ENCODE measurements at regions not wholly inside any gene's neighbourhood (a gene's known extent, or its start where the extent isn't known, plus 50 kb on each side); places are given as distances from the start of the nearest gene placed in this dataset.
A peak's percentile ranks its signal among the peaks of the same experiment; 100 is the strongest.
"Not testable (repeated sequence)": the region's sequence is repeated elsewhere in the genome, so short reads cannot be mapped to it uniquely, and the experiment has no call there.

DNA sequence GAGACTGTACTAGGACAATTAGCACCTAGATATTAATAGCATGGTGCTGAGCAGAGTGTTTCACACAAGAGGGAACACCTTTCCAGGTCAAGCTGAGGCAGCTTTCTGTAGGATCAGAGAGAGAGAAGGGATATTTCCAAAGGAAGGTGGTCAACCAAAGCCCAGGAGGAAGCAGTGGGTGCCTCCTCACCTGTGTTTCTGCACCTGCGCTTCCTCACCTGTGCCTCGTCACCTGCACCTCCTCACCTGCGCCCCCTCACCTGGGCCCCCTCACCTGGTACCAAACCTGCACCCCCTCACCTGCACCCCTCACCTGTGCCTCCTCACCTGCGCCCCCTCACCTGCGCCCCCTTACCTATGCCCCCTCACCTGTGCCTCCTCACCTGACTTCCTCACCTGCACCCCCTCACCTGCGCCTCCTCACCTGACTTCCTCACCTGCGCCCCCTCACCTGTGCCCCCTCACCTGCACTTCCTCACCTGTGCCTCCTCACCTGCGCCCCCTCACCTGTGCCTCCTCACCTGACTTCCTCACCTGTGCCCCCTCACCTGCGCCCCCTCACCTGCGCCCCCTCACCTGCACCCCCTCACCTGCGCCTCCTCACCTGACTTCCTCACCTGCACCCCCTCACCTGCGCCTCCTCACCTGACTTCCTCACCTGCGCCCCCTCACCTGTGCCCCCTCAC, 67.9 kb downstream of the TTLL2 start:
- no peak for DNase-seq

DNA sequence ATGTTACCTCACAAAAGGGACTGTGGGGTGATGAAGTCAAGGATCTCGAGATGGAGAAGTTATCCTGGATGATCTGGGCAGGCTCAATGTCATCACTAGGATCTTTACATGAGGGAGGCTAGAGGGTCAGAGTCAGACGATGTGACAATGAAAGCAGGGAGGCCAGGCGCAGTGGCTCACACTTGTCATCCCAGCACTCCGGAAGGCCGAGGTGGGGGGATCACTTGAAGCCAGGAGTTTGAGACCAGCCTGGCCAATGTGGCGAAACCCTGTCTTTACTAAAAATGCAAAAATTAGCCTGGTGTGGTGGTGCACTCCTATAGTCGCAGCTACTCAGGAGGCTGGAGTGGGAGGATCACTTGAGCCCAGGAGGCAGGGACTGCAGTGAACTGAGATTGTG, 68.8 kb downstream of the TTLL2 start:
- DNase-seq: no peak

DNA sequence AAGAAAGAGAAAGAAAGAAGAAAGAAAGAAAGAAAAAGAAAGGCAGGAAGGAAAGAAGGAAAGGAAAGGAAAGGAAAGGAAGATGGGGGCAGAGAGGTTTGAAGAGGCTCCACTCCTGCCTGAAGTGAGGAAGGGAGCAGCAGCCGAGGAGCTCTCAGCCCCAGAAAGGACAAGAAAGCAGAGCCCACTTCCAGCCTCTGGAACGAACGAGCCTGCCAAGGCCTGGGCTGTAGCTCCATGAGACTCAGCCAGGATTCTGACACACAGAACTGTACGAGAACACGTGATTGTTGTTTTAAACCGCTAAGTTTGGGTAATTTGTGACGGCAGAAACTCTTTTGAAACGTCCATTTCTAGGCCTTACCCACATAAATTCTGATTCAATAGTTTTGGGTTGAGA, 69.5 kb downstream of the TTLL2 start:
- no peak for DNase-seq

- no peak for DNase-seq
Measured at GRCh38 chr6:167394820-167395219, 69.9 kb downstream of the TTLL2 start.

GRCh38 chr6:167396068-167396658, 71.3 kb downstream of the TTLL2 start:
- DNase-seq: no peak

- DNase-seq: no peak
Measured at GRCh38 chr6:167396659-167397490, 72.0 kb downstream of the TTLL2 start.

GRCh38 chr6:167397712-167398111, 72.8 kb downstream of the TTLL2 start:
- DNase-seq: no peak

DNA sequence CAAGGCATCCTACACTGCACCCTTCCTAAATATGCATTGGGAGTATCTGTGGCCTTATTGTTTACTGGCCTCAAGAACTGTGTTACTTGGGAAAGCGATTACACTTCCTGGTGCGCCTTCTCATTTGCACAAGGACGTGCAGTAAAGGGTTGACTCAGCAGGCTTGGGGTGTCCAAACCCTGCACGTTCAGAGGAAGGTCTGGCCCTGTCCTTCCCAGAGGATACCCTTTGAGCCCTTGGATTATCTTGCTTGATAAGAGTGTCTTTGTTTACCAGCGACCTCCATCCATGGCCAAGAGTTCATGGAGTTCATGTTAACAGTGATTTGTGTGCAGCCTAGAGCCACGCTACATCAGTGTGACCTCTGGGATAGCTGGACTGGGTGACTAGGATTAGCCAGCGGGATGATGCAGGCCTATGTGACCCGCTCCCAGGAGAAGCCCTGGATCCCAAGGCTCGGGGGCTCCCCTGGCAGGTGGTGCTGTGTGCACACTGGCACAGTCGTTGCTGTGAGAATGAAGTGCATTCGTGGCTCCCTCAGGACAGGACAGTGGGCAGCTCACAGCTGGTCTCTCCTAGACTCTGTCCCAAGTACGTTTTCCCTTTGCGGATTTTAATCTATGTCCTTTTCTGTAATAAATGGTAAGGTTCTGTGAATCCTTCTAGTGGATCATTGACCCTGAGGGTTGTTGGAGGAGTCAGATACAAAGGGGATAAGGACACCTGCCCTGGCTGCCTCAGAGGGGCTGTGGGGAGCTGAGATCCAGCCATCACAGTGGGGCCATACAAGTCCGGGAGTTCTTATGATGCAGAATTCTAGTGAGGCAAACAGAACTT, 73.5 kb downstream of the TTLL2 start:
- no peak for DNase-seq

DNA sequence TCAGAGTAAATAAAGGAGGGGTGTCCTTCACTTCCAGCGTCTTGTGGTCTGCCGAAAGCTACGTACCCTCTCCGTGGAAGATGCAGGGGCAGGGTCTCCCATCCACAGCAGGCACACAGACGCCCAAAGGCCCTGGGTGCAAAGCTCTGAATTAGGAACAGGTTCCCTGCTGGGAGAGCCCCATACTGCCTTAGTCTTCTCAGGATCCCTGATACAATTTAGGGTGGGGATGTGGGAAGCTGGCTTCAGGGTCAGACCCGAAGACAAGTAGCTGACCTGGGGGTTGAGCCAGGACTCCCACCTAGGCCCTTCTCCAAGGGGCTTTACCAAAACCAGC, 74.1 kb downstream of the TTLL2 start:
- no peak for DNase-seq

DNA sequence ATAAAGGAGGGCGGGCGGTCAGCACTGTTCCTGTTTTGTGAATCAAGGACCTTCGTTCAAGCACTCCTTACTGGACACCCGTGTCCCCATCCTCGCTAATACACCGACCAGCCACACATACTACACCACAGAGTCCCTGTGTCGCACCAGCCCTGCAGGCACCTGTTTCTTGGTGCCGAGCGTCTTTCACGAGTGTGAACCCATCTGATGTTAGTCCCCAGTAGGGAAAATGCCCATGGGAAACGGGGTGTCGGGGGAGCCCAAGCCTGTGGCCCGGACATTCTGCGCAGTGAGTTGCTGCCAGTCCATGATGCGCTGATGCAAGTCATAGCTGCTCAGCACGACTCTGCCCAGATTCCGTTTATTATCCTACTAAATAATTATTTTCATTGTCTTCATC, 74.7 kb downstream of the TTLL2 start:
- no peak for DNase-seq

DNA sequence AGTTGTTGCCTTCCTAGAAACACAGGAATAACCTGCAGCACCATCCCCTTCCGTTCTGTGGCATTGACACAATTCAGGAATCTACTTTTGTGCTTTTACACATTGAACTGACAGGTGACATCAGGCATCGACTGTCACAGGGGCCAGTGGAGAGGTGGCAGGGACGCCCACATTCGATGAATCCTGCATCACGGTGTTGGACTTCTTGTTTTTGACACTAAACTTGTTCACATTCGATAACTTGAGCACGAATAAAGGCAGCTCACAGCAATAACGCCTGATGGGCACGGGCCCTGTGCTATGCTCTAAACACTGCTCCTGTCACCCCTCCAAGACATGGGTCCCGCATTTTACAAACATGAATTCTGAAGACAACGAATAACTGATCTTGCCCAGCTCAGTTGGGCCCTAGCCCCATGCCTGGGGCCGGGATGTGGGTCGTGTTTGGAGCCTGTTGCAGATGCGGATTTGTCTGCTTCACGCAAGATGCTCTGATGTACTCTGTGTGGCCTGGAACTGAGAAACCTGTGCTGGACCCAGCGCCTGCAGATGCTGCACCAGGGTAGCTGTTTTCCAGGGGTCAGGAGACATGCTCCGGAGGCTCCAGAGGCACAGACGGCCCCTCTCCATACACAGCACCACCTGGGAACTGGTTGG, 75.7 kb downstream of the TTLL2 start:
- no peak for DNase-seq

DNA sequence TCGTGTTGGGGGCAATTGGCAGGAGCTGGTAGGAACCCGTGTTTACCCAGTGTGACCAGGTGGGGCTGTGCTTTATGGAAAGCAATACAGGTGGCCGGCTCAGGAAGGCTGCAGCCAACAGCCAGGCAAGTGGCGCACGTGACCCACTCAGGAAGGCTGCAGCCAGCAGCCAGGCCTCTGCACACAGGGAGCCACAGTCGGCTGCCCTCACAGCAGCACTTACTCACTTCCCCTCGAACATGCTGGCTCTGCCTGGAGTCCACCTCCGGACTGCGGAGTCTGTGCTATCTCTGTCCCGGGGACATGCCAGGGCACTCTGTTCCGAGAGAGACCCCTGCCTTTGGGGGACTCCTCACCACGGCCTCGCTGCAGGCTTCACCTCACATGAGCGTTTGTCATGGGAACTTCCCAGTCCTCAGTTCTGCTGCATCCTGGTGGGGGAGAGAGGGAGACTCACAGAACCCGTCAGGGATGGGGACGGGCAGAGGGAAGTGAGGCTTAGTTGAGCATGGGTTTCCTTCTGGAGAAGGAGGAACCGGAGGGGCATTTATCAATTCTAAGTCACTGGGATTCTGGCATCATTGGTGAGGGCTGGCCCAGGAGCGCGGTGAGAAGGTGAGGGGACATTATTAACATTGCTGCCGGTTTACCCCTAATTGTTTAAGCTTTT, 76.8 kb downstream of the TTLL2 start:
- DNase-seq: peak; percentile 53 to 79 (median 75)

DNA sequence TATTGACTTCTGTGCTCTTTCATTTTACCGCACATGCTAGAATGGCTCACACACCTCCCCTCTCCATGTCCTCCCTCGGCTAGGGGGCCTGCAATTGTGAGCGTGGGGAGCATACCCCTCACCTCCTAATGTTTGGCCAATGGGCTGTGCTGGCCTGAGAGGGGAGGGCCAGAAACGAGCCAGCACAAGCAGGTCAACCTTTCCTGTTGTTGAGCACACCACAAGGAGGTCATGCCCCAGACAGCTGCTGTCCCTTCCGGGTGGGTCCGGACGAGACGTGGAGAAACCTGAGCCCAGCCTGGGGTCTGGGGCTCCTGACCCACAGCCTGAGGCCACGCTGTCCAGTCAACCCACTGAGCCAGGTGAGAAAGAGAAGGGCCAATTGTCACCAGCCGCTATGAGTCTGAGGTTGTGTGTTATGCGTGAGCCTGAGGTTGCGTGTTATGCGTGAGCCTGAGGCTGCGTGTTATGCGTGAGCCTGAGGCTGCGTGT, 77.4 kb downstream of the TTLL2 start:
- no peak for DNase-seq

DNA sequence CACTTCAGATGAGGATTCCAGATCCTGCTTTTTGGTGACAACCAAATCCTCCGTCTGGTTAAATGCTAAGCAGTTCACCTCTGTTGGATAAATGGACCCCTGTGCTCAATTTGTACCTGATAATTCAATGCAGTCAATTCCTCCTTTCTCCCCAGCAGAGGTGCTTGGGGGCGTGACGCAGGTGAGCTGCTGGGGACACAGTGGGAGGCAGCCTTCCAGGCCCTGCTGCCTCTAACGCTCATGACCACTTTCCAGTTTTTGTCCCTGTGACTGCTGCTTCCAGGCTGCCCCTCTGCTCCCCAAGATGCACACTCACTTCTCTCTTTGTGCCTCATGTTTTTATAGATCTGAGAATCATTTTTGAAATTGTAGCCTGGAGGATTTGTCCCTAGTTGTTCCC, 78.5 kb downstream of the TTLL2 start:
- no peak for DNase-seq

GRCh38 chr6:167404385-167405049, 79.6 kb downstream of the TTLL2 start:
- DNase-seq: no peak

DNA sequence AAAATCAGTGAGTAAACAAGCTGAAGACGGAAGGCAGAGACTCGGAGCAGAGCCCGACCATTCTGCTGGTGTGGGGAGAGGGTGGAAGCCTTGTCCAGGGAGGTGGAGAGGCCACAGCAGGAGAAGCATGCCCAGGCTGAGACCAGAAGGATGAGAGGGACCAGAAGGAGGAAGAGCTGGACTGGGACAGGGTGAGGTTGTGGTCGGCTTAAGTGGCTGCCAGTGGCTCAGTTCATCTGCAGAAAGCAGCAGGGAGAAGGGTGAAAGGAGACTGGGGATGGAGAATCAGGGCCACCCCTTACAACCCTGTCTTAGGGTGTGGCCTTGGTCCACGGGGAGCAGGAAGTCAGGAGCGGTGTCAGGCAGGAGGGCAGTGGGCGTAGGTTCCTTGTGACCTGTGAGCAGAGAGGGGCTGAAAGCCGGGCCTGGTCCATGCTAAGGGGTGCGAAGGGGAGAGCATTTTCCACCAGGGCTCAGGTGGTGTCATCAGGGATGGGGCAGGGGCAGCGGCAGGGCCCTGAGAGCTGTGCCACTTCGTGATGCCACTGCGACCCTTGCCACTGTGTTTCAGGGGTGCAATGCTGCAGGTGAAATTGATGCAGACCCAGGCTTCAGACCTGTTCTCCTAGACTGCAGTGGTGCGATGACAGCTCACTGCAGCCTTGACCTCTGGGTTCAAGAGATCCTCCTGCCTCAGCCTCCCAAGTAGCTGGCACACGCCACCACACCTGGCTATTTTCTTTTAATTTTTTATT, 81.1 kb downstream of the TTLL2 start:
- DNase-seq: no peak

GRCh38 chr6:167406533-167407238, 81.8 kb downstream of the TTLL2 start:
- DNase-seq: not testable (repeated sequence)

- DNase-seq: no peak
Measured at GRCh38 chr6:167407239-167408064, 82.6 kb downstream of the TTLL2 start.
